HG03060 (cell line): ENCODE measurements at regions not wholly inside any gene's neighbourhood (a gene's known extent, or its start where the extent isn't known, plus 50 kb on each side); places are given as distances from the start of the nearest gene placed in this dataset.
"Not testable (repeated sequence)": the region's sequence is repeated elsewhere in the genome, so short reads cannot be mapped to it uniquely, and the experiment has no call there.

ENCODE experiments used
- ATAC-seq: cut with Tn5 transposase; IDR thresholded peaks from one replicate; pipeline ENCODE4 v1.9.1; 2021; ENCODE audit warnings: low read depth, moderate number of reproducible peaks; ENCODE audit not compliant: unreplicated experiment

- ATAC-seq, result no peak
These were observed 380.7 kb upstream of the CITED2 start for GRCh38 chr6:139754898-139755775.

- no peak for ATAC-seq
These were observed 378.9 kb upstream of the CITED2 start for GRCh38 chr6:139753198-139753861.

GRCh38 chr6:139752086-139752485 lies 377.6 kb upstream of the CITED2 start:
- no peak for ATAC-seq

- ATAC-seq, result no peak
These were observed 376.7 kb upstream of the CITED2 start for GRCh38 chr6:139751179-139751578.

GRCh38 chr6:139748353-139749146 lies 374.1 kb upstream of the CITED2 start:
- ATAC-seq, result no peak

GRCh38 chr6:139747154-139747553 lies 372.7 kb upstream of the CITED2 start:
- ATAC-seq, result no peak

- ATAC-seq, result no peak
These were observed 370.4 kb upstream of the CITED2 start for GRCh38 chr6:139744891-139745290.

- ATAC-seq, result no peak
These were observed 369.4 kb upstream of the CITED2 start for GRCh38 chr6:139743664-139744437.

- ATAC-seq, result no peak
These were observed 368.2 kb upstream of the CITED2 start for GRCh38 chr6:139742671-139743070.

- ATAC-seq, result no peak
These were observed 364.5 kb upstream of the CITED2 start for GRCh38 chr6:139738801-139739455.

GRCh38 chr6:139736325-139736906 lies 362.0 kb upstream of the CITED2 start:
- peak; percentile 33 for ATAC-seq

GRCh38 chr6:139732451-139732850 lies 358.0 kb upstream of the CITED2 start:
- ATAC-seq, result no peak

- no peak for ATAC-seq
These were observed 356.0 kb upstream of the CITED2 start for GRCh38 chr6:139730340-139730974.

- no peak for ATAC-seq
These were observed 354.5 kb upstream of the CITED2 start for GRCh38 chr6:139728876-139729427.

GRCh38 chr6:139726272-139726671 lies 351.8 kb upstream of the CITED2 start:
- ATAC-seq, result not testable (repeated sequence)

GRCh38 chr6:139722530-139722929 lies 348.1 kb upstream of the CITED2 start:
- ATAC-seq, result no peak

- ATAC-seq, result no peak
These were observed 347.5 kb upstream of the CITED2 start for GRCh38 chr6:139721954-139722353.

GRCh38 chr6:139713900-139714506 lies 339.6 kb upstream of the CITED2 start:
- no peak for ATAC-seq
